Neuronal stem cell (in vitro differentiated cells): ENCODE measurements at regions not wholly inside any gene's neighbourhood (a gene's known extent, or its start where the extent isn't known, plus 50 kb on each side); places are given as distances from the start of the nearest gene placed in this dataset.

Experiments used
- DNase-seq: peaks from one replicate; pipeline ENCODE4 v3.0.0-alpha.2; 2013; ENCODE audit warnings: low spot score
- H2AFZ ChIP-seq: one replicate; pipeline ENCODE4 v1.6.1; 2013; ENCODE audit warnings: mild to moderate bottlenecking, low read length, inconsistent platforms
- H2AK5ac ChIP-seq: 2 replicates; pipeline ENCODE4 v1.6.1; 2013; ENCODE audit warnings: low read depth, mild to moderate bottlenecking, inconsistent platforms, low read length, moderate library complexity, mixed read lengths
- H2BK120ac ChIP-seq: 2 replicates; pipeline ENCODE4 v1.6.1; 2013; ENCODE audit warnings: low read depth, mild to moderate bottlenecking, inconsistent platforms, low read length, moderate library complexity, mixed read lengths
- H2BK12ac ChIP-seq: one replicate; pipeline ENCODE4 v1.6.1; 2013; ENCODE audit warnings: low read length, inconsistent platforms
- H2BK15ac ChIP-seq: 2 replicates; pipeline ENCODE4 v1.6.1; 2013; ENCODE audit warnings: mild to moderate bottlenecking, low read length, inconsistent platforms, mixed read lengths
- H2BK5ac ChIP-seq: one replicate; pipeline ENCODE4 v1.6.1; 2013; ENCODE audit warnings: inconsistent platforms, mild to moderate bottlenecking, low read length, moderate library complexity
- H3K14ac ChIP-seq: one replicate; pipeline ENCODE4 v1.6.1; 2013; ENCODE audit warnings: low read length, inconsistent platforms
- H3K18ac ChIP-seq: 2 replicates; pipeline ENCODE4 v1.6.1; 2013; ENCODE audit warnings: low read length, inconsistent platforms
- H3K23ac ChIP-seq: 2 replicates; pipeline ENCODE4 v1.6.1; 2013; ENCODE audit warnings: low read depth, mild to moderate bottlenecking, mixed read lengths, low read length, inconsistent platforms; ENCODE audit not compliant: poor library complexity
- H3K27ac ChIP-seq: replicated peaks from 3 replicates; pipeline ENCODE4 v1.5.1; 2013; ENCODE audit warnings: low read length, inconsistent platforms
- H3K27me3 ChIP-seq, 3 experiments: 2 replicates each; pipeline ENCODE4 v1.6.1; 2013; ENCODE audit warnings: low read length in 3 of 3, mild to moderate bottlenecking in 2 of 3, inconsistent platforms in 1 of 3, low read depth in 1 of 3, mixed read lengths in 1 of 3, moderate library complexity in 1 of 3; ENCODE audit not compliant: control insufficient read depth in 3 of 3, insufficient read depth in 3 of 3
- H3K36me3 ChIP-seq, 2 donors: replicated peaks in 1 of 2; 2 replicates each; pipeline ENCODE4 v1.6.1; 2013; ENCODE audit warnings: low read length in 2 of 2; ENCODE audit not compliant: control insufficient read depth in 2 of 2, insufficient read depth in 2 of 2
- H3K4ac ChIP-seq: 2 replicates; pipeline ENCODE4 v1.6.1; 2013; ENCODE audit warnings: inconsistent platforms, mild to moderate bottlenecking, low read length, moderate library complexity
- H3K4me1 ChIP-seq, 2 donors: 1 replicate in 1 of 2; 2 replicates in 1 of 2; pipeline ENCODE4 v1.6.1; 2013; ENCODE audit warnings: low read length in 2 of 2, low read depth in 1 of 2; ENCODE audit not compliant: control insufficient read depth in 2 of 2, insufficient read depth in 1 of 2
- H3K4me2 ChIP-seq: one replicate; pipeline ENCODE4 v1.6.1; 2013; ENCODE audit warnings: mild to moderate bottlenecking, low read length, inconsistent platforms; ENCODE audit not compliant: insufficient read depth, poor library complexity, severe bottlenecking
- H3K4me3 ChIP-seq, 2 donors: 2 replicates each; pipeline ENCODE4 v1.5.1; 2013; ENCODE audit warnings: low read length in 2 of 2, mild to moderate bottlenecking in 2 of 2, inconsistent platforms in 1 of 2, moderate library complexity in 1 of 2
- H3K79me1 ChIP-seq: one replicate; pipeline ENCODE4 v1.6.1; 2013; ENCODE audit warnings: low read depth, mild to moderate bottlenecking, inconsistent platforms, low read length, moderate library complexity
- H3K9ac ChIP-seq: one replicate; pipeline ENCODE4 v1.6.1; 2013; ENCODE audit warnings: mild to moderate bottlenecking, low read depth, low read length, inconsistent platforms; ENCODE audit not compliant: poor library complexity
- H3K9me3 ChIP-seq, 2 donors: replicated peaks in 1 of 2; 2 replicates each; pipeline versions ENCODE3 to v1.6.1; 2013; ENCODE audit warnings: low read length in 2 of 2, mild to moderate bottlenecking in 2 of 2, inconsistent platforms in 1 of 2, low read depth in 1 of 2, mixed read lengths in 1 of 2, moderate library complexity in 1 of 2; ENCODE audit not compliant: control insufficient read depth in 2 of 2, insufficient read depth in 1 of 2
- H4K8ac ChIP-seq: one replicate; pipeline ENCODE4 v1.6.1; 2013; ENCODE audit warnings: low read depth, mild to moderate bottlenecking, inconsistent platforms, low read length, moderate library complexity
- H4K91ac ChIP-seq: one replicate; pipeline ENCODE4 v1.6.1; 2013; ENCODE audit warnings: low read length, low read depth, mild to moderate bottlenecking, inconsistent platforms; ENCODE audit not compliant: poor library complexity
- WGBS, 2 donors: extraction: QIAGEN DNeasy Blood & Tissue Kit; methylation state at CpG; one replicate each; pipeline ENCODE4 v1.1.7; 2013; ENCODE audit warnings: missing lambda C conversion rate in 2 of 2, mixed read lengths in 1 of 2; ENCODE audit not compliant: insufficient read length in 2 of 2, insufficient replicate concordance in 1 of 2; ENCODE audit errors: extremely low coverage in 2 of 2; 5-methylcytosine and 5-hydroxymethylcytosine counted together

DNA sequence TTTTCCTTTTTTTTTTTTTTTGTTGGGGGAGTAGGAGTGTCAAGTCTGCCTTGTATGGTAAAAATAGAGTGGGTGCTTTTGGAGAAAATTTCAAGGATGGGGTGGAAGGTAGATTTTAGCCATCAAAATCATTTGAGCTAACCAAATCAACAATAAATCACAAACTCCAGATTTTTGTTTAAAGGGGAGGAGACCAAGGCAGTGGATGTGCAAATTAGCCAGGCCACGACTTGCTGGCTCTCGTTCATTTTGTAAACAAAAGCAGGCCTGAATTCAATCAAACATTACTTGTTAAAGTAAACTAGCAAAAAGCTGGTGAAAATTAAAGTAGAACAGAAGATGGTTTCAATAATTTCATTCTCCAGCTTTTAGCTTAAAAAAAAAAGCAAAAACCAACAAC, 387.2 kb downstream of the BMP4 start:
- Histone ChIP-seq H3K9ac (no peak overlapping the region), H3K27ac (no peak overlapping the region), H3K36me3 (no peaks in the 10 kb centered on the region), H3K14ac (no peak overlapping the region), H3K23ac (no peak overlapping the region), H4K91ac (no peak overlapping the region), H3K4me3 (no peak overlapping the region), H3K27me3 (no peaks in the 10 kb centered on the region), H3K18ac (no peak overlapping the region), H3K4ac (no peak overlapping the region), H3K9me3 (no peaks in the 10 kb centered on the region), H2AFZ (no peak overlapping the region), H2BK120ac (no peak overlapping the region), H3K4me1 (no peaks in the 10 kb centered on the region), H3K4me2 (no peak overlapping the region), H2BK5ac (no peak overlapping the region), H3K79me1 (peaks cover 1% of the 10 kb centered on the region), H2BK12ac (no peak overlapping the region), H2AK5ac (no peak overlapping the region), H4K8ac (no peak overlapping the region), H2BK15ac (no peak overlapping the region)
- no CpG with 5 or more reads among the region's 2 CpGs for WGBS, 2 donors
- DNase-seq = no peak

DNA sequence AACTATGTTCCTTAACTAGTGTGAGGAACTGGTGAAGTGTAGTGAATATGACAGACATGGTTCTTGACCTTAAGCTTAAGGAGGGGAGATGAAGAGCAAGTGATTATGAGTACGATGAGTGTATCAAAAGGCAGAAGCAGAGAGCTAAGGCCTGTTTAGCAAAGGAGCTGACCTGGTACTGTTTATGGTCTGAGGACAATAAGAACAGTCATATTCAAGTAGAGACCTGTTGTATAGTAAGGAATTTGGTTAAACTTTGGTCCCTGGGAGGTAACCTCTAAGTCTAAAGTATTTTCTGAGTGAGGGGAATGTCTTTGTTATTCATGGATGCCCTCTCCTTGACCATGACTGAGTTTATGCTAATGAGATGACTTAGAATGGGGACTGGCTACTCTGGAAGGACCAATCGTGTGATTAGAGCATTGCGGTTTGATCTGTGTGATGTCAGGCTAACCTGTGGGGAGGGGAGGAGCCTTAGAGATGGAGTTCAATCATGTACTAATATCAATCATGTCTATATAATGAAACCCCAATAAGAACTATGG, 389.3 kb downstream of the BMP4 start:
- Histone ChIP-seq H2BK15ac (no peak overlapping the region), H3K9me3 (no peaks in the 10 kb centered on the region), H3K4me3 (no peak overlapping the region), H2AFZ (no peak overlapping the region), H3K27me3 (no peaks in the 10 kb centered on the region), H2AK5ac (no peak overlapping the region), H3K23ac (no peak overlapping the region), H4K8ac (no peak overlapping the region), H2BK5ac (no peak overlapping the region), H3K4me2 (no peak overlapping the region), H3K9ac (no peak overlapping the region), H2BK12ac (no peak overlapping the region), H3K79me1 (peaks cover 1% of the 10 kb centered on the region), H3K14ac (no peak overlapping the region), H4K91ac (no peak overlapping the region), H3K4me1 (no peaks in the 10 kb centered on the region), H3K36me3 (no peaks in the 10 kb centered on the region), H3K18ac (no peak overlapping the region), H2BK120ac (no peak overlapping the region), H3K4ac (no peak overlapping the region), H3K27ac (no peak overlapping the region)
- WGBS, 2 donors = no CpG with 5 or more reads among the region's 3 CpGs
- no peak for DNase-seq

DNA sequence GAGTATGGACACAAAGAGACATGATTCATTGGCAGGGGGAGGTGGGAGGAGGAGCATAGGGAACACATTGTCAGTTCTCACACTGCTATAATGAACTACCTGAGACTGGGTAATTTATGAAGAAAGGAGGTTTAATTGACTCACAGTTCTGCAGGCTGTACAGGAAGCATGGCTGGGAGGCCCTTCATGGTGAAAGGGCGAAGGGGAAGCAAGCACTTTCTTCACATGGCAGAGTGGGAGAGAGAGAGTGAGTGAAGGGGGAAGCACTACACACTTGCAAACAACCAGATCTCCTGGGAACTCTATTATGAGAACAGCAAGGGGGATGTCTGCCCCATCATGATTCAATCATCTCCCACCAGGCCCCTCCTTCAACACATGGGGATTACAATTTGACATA, 391.8 kb downstream of the BMP4 start:
- Histone ChIP-seq H2AK5ac (no peak overlapping the region), H3K4me1 (no peaks in the 10 kb centered on the region), H3K23ac (no peak overlapping the region), H3K4ac (no peak overlapping the region), H2BK12ac (no peak overlapping the region), H3K79me1 (no peaks in the 10 kb centered on the region), H3K27me3 (no peaks in the 10 kb centered on the region), H3K4me2 (no peak overlapping the region), H3K14ac (no peak overlapping the region), H3K9me3 (no peaks in the 10 kb centered on the region), H4K91ac (no peak overlapping the region), H2AFZ (no peak overlapping the region), H2BK120ac (no peak overlapping the region), H3K36me3 (no peaks in the 10 kb centered on the region), H3K9ac (no peak overlapping the region), H3K27ac (no peak overlapping the region), H4K8ac (no peak overlapping the region), H3K18ac (no peak overlapping the region), H2BK15ac (no peak overlapping the region), H3K4me3 (no peak overlapping the region), H2BK5ac (no peak overlapping the region)
- no CpG with 5 or more reads among the region's 1 CpG for WGBS, 2 donors
- DNase-seq = no peak

DNA sequence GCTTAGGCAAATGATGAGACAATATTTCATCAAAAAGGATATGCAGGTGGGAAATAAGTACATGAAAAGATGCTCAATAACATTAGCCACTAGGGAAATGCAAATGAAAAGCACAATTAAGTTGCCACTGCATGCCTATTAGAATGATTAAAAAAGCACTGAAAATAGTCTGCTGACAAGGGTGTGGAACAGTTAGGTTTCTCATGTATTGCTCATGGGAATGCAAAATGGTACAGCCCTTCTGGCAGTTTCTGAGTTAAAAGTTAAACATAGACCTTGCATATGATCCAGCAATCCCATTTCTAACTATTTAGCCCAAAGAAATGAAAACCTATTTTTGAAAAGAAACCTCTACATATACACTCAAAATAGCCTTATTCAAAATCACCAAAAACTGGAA, 393.0 kb downstream of the BMP4 start:
- H3K18ac ChIP-seq = no peak overlapping the region
- no peaks in the 10 kb centered on the region for H3K79me1 ChIP-seq
- H3K36me3 ChIP-seq = no peaks in the 10 kb centered on the region
- no peak overlapping the region for H2AFZ ChIP-seq
- H2BK5ac ChIP-seq = no peak overlapping the region
- no peak overlapping the region for H3K27ac ChIP-seq
- no peaks in the 10 kb centered on the region for H3K27me3 ChIP-seq
- no peak overlapping the region for H4K8ac ChIP-seq
- no peak overlapping the region for H3K4me3 ChIP-seq
- H3K9me3 ChIP-seq = no peaks in the 10 kb centered on the region
- H2BK15ac ChIP-seq = no peak overlapping the region
- H3K23ac ChIP-seq = no peak overlapping the region
- H3K9ac ChIP-seq = no peak overlapping the region
- no peak overlapping the region for H3K14ac ChIP-seq
- H3K4me1 ChIP-seq = no peaks in the 10 kb centered on the region
- H4K91ac ChIP-seq = no peak overlapping the region
- no peak overlapping the region for H2BK120ac ChIP-seq
- H3K4me2 ChIP-seq = no peak overlapping the region
- no peak overlapping the region for H2BK12ac ChIP-seq
- no peak overlapping the region for H3K4ac ChIP-seq
- H2AK5ac ChIP-seq = no peak overlapping the region
- DNase-seq = no peak
